GM12878 (cell line): ENCODE measurements at regions not wholly inside any gene's neighbourhood (a gene's known extent, or its start where the extent isn't known, plus 50 kb on each side); places are given as distances from the start of the nearest gene placed in this dataset.

ENCODE experiments used
- ATAC-seq: fragments of 200-7000 bp; cut with Tn5 transposase; 3 replicates; pipeline ENCODE4 v1.9.1; 2020; ENCODE audit warnings: mild to moderate bottlenecking, moderate library complexity
- BruUV-seq: library from RNA; stranded (reverse); fragments of 400-500 nt; replicated peaks from 2 replicates; lab custom pipeline; 2021; lab: Mats Ljungman, UMichigan
- CTCF ChIA-PET: fragments of 300-600 bp; sonication (Branson Sonifier 250); formaldehyde crosslinking; extraction: SDS; loops from one replicate; lab custom pipeline; 2021; ENCODE audit warnings: inconsistent platforms; lab: Yijun Ruan, JAX
- POLR2A ChIA-PET: fragments of 350-600 bp; formaldehyde crosslinking; extraction: SDS; loops from one replicate; lab custom pipeline; 2021; ENCODE audit warnings: inconsistent platforms; lab: Charles Lee
- RAD21 ChIA-PET: fragments of 300-600 bp; sonication (Branson Sonifier 250); formaldehyde crosslinking; loops from one replicate; lab custom pipeline; 2023; ENCODE audit warnings: antibody characterized with exemption; ENCODE audit not compliant: unreplicated experiment; lab: Charles Lee
- SMC1A ChIA-PET: fragments of 300-600 bp; sonication (Branson Sonifier 250); formaldehyde crosslinking; loops from one replicate; lab custom pipeline; 2023; ENCODE audit not compliant: unreplicated experiment, uncharacterized antibody; lab: Charles Lee
- DNase-seq: peaks from one replicate; pipeline ENCODE4 v3.0.0-alpha.2; 2011; ENCODE audit warnings: low read depth, low spot score
- FAIRE-seq: peaks from 3 replicates; lab custom pipeline; 2011; peaks lifted over from hg19 to GRCh38; lab: Jason Lieb, UNC
- H2AFZ ChIP-seq: 2 replicates; pipeline ENCODE4 v1.6.0; 2011; ENCODE audit warnings: low read depth, low read length, control low read depth; ENCODE audit not compliant: control insufficient read depth
- H3K27ac ChIP-seq: 2 replicates; pipeline ENCODE4 v1.5.1; 2011; ENCODE audit warnings: control low read depth; ENCODE audit not compliant: control insufficient read depth, insufficient read depth
- H3K27me3 ChIP-seq, 2 experiments: replicated peaks in 1 of 2; 2 replicates each; pipeline versions ENCODE4 v1.6.0 to v1.6.1; 2011; ENCODE audit warnings: low read length in 1 of 2; ENCODE audit not compliant: control insufficient read depth in 2 of 2, insufficient read depth in 2 of 2
- H3K36me3 ChIP-seq, 2 experiments: 2 replicates each; pipeline ENCODE4 v1.5.1; 2011; ENCODE audit warnings: low read length in 1 of 2; ENCODE audit not compliant: control insufficient read depth in 2 of 2, insufficient read depth in 2 of 2
- H3K4me1 ChIP-seq: 2 replicates; pipeline ENCODE4 v1.6.1; 2011; ENCODE audit warnings: mild to moderate bottlenecking, low read length, moderate library complexity, mixed read lengths; ENCODE audit not compliant: control insufficient read depth, insufficient read depth
- H3K4me2 ChIP-seq: 2 replicates; pipeline ENCODE4 v1.6.0; 2011; ENCODE audit warnings: control low read depth; ENCODE audit not compliant: control insufficient read depth, insufficient read depth
- H3K4me3 ChIP-seq: fragments of 200-600 bp; sonication (generic); 2 replicates; pipeline ENCODE4 v1.5.1; 2016
- H3K79me2 ChIP-seq: 2 replicates; pipeline ENCODE4 v1.6.0; 2011; ENCODE audit warnings: low read length; ENCODE audit not compliant: control insufficient read depth, insufficient read depth
- H3K9ac ChIP-seq: 2 replicates; pipeline ENCODE4 v1.8.0; 2011; ENCODE audit warnings: low read length, control low read depth, mixed read lengths; ENCODE audit not compliant: control insufficient read depth, insufficient read depth
- H3K9me3 ChIP-seq: replicated peaks from 3 replicates; pipeline ENCODE4 v1.5.1; 2011; ENCODE audit warnings: mild to moderate bottlenecking, low read length; ENCODE audit not compliant: control insufficient read depth, insufficient read depth
- H4K20me1 ChIP-seq: 2 replicates; pipeline ENCODE4 v1.6.0; 2011; ENCODE audit not compliant: control insufficient read depth, insufficient read depth
- BACH1 ChIP-seq: fragments of 450-650 bp; IDR thresholded peaks from 2 replicates; pipeline ENCODE4 v1.6.1; 2017; ENCODE audit warnings: mild to moderate bottlenecking, borderline replicate concordance
- BHLHE40 ChIP-seq, 2 experiments: fragments of 450-650 bp in 1 of 2; IDR thresholded peaks; 2 replicates each; pipeline ENCODE4 v1.6.1; 2011 to 2017; ENCODE audit warnings: low read depth in 2 of 2, borderline replicate concordance in 1 of 2, improper control_type of control experiment in 1 of 2, low read length in 1 of 2, mild to moderate bottlenecking in 1 of 2
- CBFB ChIP-seq: IDR thresholded peaks from 2 replicates; pipeline ENCODE4 v1.6.1; 2016; ENCODE audit warnings: antibody characterized with exemption, low read depth
- CREM ChIP-seq: IDR thresholded peaks from 2 replicates; pipeline ENCODE4 v1.6.1; 2014; ENCODE audit warnings: antibody characterized with exemption, low read depth
- GABPA ChIP-seq: IDR thresholded peaks from 2 replicates; pipeline ENCODE4 v1.6.1; 2014; ENCODE audit warnings: antibody characterized with exemption, low read depth, mild to moderate bottlenecking, inconsistent platforms
- IRF3 ChIP-seq: fragments of 450-650 bp; IDR thresholded peaks from 2 replicates; pipeline ENCODE4 v1.6.1; 2014; ENCODE audit warnings: mild to moderate bottlenecking
- JUNB ChIP-seq: IDR thresholded peaks from 2 replicates; pipeline ENCODE4 v1.6.1; 2016; ENCODE audit warnings: antibody characterized with exemption, mild to moderate bottlenecking
- KAT2A ChIP-seq: conservative IDR thresholded peaks from 2 replicates; pipeline ENCODE4 v1.6.1; 2011; ENCODE audit warnings: low read depth, low read length; ENCODE audit not compliant: control insufficient read depth
- POLR2A ChIP-seq: IDR thresholded peaks from 2 replicates; pipeline ENCODE4 v1.6.1; 2011; ENCODE audit warnings: low read depth, mild to moderate bottlenecking, low read length
- SMAD5 ChIP-seq: IDR thresholded peaks from 2 replicates; pipeline ENCODE4 v1.6.1; 2016; ENCODE audit warnings: antibody characterized with exemption, low read depth
- SREBF1 ChIP-seq: IDR thresholded peaks from 2 replicates; pipeline ENCODE4 v1.6.1; 2012; ENCODE audit warnings: mild to moderate bottlenecking, low read length
- SRF ChIP-seq, 2 experiments: IDR thresholded peaks; 2 replicates each; pipeline ENCODE4 v1.6.1; 2011; ENCODE audit warnings: low read depth in 2 of 2, low read length in 2 of 2, mild to moderate bottlenecking in 1 of 2, moderate library complexity in 1 of 2
- STAT1 ChIP-seq: fragments of 450-650 bp; conservative IDR thresholded peaks from 2 replicates; pipeline ENCODE4 v1.6.1; 2014; ENCODE audit warnings: antibody characterized with exemption, mild to moderate bottlenecking
- ZBTB40 ChIP-seq: fragments of 450-650 bp; IDR thresholded peaks from 2 replicates; pipeline ENCODE4 v1.6.1; 2016; ENCODE audit warnings: mild to moderate bottlenecking, moderate library complexity, borderline replicate concordance
- WGBS: methylation state at CpG from one replicate; pipeline ENCODE4 v1.1.6; 2016; ENCODE audit warnings: low lambda C conversion rate; ENCODE audit not compliant: insufficient replicate concordance, insufficient coverage; ENCODE audit errors: missing lambda C conversion rate; 5-methylcytosine and 5-hydroxymethylcytosine counted together
- in situ Hi-C: fragments of 300-500 bp; cut with MboI; formaldehyde crosslinking; loops from 9 replicates; pipeline ENCODE4 v1.14.3; 2018; ENCODE audit warnings: mixed read lengths
- intact Hi-C: fragments of 100-400 bp; cut with micrococcal nuclease; formaldehyde crosslinking; loops from one replicate; pipeline ENCODE4 v1.14.2; 2022; ENCODE audit not compliant: unreplicated experiment

- Histone ChIP-seq H3K27me3 (no peaks in the 10 kb centered on the region), H3K9ac (no peak overlapping the region), H3K27ac (no peak overlapping the region), H4K20me1 (no peaks in the 10 kb centered on the region), H3K79me2 (no peaks in the 10 kb centered on the region), H3K36me3 (no peaks in the 10 kb centered on the region), H3K9me3 (no peaks in the 10 kb centered on the region), H3K4me3 (no peak overlapping the region)
- DNase-seq (no peak), ATAC-seq (no peak)
- no TSS peak for BruUV-seq
- ChIA-PET CTCF (no interaction called here), SMC1A (no interaction called here), POLR2A (no interaction called here)
- 4% methylated on average over 1 of the region's 1 CpG for WGBS
- TF ChIP-seq SRF (IDR thresholded peaks at IDR 0.05; ENCODE audit: low read depth in 2 of 2, low read length in 2 of 2) (no peak), BACH1 (no peak), POLR2A (no peak)
- TF ChIP-seq, all 136 proteins: peak for 0
- no peak overlapping the region for H2AFZ ChIP-seq
- intact Hi-C loops = no loop called here
- in situ Hi-C loops = no loop called here
- FAIRE-seq = no peak
- RAD21 ChIA-PET = no interaction called here
- no peaks in the 10 kb centered on the region for H3K4me1 ChIP-seq
- H3K4me2 ChIP-seq = no peak overlapping the region
Measured at GRCh38 chr15:53310709-53311108, 448.8 kb downstream of the WDR72 start.

- FAIRE-seq (no peak), DNase-seq (no peak), ATAC-seq (no peak)
- in situ Hi-C loops (no loop called here), intact Hi-C loops (no loop called here)
- Histone ChIP-seq H4K20me1 (no peaks in the 10 kb centered on the region), H3K9me3 (no peaks in the 10 kb centered on the region), H3K79me2 (no peaks in the 10 kb centered on the region), H3K36me3 (no peaks in the 10 kb centered on the region), H2AFZ (no peak overlapping the region), H3K4me3 (no peak overlapping the region), H3K27ac (no peak overlapping the region), H3K27me3 (no peaks in the 10 kb centered on the region), H3K4me2 (no peak overlapping the region), H3K9ac (no peak overlapping the region), H3K4me1 (no peaks in the 10 kb centered on the region)
- RAD21 ChIA-PET = no interaction called here
- TF ChIP-seq SMAD5 (no peak), KAT2A (no peak), JUNB (no peak), CREM (no peak), GABPA (no peak), ZBTB40 (no peak), STAT1 (no peak), IRF3 (no peak), CBFB (no peak), BHLHE40 (IDR thresholded peaks at IDR 0.05; ENCODE audit: borderline replicate concordance in 1 of 2, low read depth in 2 of 2, low read length in 1 of 2) (no peak), SREBF1 (no peak)
- 53% methylated on average over 5 of the region's 5 CpGs for WGBS
- SMC1A ChIA-PET = no interaction called here
- POLR2A ChIA-PET = no interaction called here
- no TSS peak for BruUV-seq
- CTCF ChIA-PET = no interaction called here
Measured at GRCh38 chr15:53307952-53308624, 451.4 kb downstream of the WDR72 start.
